ENCODE measurements at regions not wholly inside any gene's neighbourhood (a gene's known extent, or its start where the extent isn't known, plus 50 kb on each side); places are given as distances from the start of the nearest gene placed in this dataset.

DNA sequence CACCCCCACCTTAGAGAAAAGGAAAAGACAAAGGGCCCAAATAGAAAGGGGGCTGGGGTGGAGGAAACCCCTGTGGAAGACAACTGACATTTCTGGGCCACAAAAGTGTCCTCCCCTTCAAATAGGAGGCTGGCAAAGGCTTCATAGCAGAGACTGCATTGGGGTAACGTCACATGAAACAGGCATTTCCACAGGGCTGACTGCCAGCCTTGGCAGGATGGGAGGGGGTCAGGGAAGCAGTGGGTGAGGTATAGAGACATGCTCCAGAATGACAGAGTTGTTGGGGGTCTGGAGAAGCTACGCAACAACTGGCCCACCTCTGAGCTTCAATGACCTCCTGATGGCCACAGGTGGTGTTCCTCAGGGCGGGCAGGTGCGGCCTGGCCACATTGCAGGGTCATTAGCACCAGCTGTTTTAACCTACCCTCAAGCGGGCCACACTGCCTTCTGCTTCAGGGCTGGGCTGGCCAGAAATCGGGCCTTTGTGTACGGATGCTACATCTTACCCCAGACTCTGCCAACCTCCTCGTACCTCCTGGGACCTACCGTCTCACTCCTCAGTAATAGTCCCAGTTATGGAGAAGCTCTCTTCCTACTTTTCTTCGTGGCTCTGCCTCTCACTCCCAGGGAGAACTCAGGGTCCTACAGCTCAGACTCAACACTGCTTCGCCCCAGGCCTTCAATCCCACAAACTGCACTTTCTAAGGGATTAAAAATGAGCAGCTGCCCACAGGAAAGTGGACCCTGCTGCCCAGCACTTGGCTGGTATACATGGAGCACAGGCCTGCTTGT lies 160.0 kb upstream of the NCAM1 start:
- no peak for DNase-seq (ENCODE audit: low read depth)
- TF ChIP-seq, protein P1, sequence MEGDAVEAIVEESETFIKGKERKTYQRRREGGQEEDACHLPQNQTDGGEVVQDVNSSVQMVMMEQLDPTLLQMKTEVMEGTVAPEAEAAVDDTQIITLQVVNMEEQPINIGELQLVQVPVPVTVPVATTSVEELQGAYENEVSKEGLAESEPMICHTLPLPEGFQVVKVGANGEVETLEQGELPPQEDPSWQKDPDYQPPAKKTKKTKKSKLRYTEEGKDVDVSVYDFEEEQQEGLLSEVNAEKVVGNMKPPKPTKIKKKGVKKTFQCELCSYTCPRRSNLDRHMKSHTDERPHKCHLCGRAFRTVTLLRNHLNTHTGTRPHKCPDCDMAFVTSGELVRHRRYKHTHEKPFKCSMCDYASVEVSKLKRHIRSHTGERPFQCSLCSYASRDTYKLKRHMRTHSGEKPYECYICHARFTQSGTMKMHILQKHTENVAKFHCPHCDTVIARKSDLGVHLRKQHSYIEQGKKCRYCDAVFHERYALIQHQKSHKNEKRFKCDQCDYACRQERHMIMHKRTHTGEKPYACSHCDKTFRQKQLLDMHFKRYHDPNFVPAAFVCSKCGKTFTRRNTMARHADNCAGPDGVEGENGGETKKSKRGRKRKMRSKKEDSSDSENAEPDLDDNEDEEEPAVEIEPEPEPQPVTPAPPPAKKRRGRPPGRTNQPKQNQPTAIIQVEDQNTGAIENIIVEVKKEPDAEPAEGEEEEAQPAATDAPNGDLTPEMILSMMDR (conservative IDR thresholded peaks at IDR 0.05; ENCODE audit: control insufficient read depth, insufficient read depth, low read depth, low read length), result no peak

DNA sequence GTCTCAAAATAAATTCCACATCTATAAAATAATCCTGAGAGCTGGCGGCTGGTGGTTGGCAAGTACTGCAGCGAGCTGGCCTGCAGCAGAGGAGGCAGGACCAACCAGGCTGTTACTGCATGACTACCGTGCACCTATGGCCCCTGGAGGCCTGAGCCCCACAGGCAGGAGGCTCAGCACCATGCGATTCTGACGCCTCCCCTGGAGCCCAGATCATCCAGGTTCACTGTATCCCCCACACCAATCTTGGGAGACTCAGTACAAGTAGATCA lies 159.5 kb upstream of the NCAM1 start:
- no peak overlapping the region for H3K4me3 ChIP-seq (ENCODE audit: control insufficient read depth, low read depth, low read length)
- no peak for DNase-seq (ENCODE audit: low read depth)
- TF ChIP-seq, protein P1 (conservative IDR thresholded peaks at IDR 0.05; ENCODE audit: control insufficient read depth, insufficient read depth, low read depth, low read length), result no peak

More for the DNA sequence above, 160.0 kb upstream of the NCAM1 start:
- H3K4me3 ChIP-seq (ENCODE audit: control insufficient read depth, low read depth, low read length), result no peak overlapping the region

DNA sequence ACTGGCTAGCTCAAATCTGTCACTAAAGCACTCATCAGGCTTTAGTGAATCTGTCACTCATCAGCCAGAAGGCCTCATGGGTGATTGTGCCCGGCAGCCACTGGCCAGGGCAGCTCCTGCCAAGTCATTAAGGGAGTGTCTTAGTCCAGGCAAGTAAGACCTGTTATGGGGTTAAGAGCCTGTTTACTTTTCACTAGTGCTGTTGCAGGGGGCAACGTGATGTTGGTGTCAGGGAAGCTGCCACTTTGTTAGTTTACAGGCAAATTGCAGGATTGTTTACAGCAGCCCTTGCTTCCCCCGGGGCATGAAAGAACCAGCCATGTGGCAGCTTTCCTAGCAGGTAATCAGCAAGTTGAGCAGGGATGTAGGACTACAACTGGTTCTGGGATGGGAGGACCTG lies 155.6 kb upstream of the NCAM1 start:
- no peak for DNase-seq (ENCODE audit: low read depth)
- no peak overlapping the region for H3K4me3 ChIP-seq (ENCODE audit: control insufficient read depth, low read depth, low read length)
- TF ChIP-seq, protein P1 (conservative IDR thresholded peaks at IDR 0.05; ENCODE audit: control insufficient read depth, insufficient read depth, low read depth, low read length), result no peak

DNA sequence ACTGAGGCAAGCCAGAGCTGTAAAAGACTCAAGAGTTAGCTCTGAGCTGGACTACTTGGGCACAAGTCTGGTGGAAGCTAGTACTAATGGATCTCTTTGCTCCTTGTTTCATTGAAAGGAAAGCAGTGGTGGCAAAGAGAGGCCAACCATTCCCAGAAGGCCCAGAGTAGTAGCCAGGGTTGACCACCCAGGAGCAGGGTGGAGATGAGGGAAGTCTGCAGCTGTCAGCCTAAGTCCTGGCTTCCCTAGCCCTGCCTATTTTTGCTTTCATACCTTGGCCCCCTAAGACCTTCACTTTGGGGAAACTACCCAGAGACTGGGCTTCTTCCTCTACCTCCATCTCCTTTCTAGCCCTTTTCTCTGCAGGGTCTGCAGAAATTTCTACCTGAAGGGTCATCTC lies 155.0 kb upstream of the NCAM1 start:
- TF ChIP-seq, protein P1 (conservative IDR thresholded peaks at IDR 0.05; ENCODE audit: control insufficient read depth, insufficient read depth, low read depth, low read length), result no peak
- no peak overlapping the region for H3K4me3 ChIP-seq (ENCODE audit: control insufficient read depth, low read depth, low read length)
- DNase-seq (ENCODE audit: low read depth), result no peak

DNA sequence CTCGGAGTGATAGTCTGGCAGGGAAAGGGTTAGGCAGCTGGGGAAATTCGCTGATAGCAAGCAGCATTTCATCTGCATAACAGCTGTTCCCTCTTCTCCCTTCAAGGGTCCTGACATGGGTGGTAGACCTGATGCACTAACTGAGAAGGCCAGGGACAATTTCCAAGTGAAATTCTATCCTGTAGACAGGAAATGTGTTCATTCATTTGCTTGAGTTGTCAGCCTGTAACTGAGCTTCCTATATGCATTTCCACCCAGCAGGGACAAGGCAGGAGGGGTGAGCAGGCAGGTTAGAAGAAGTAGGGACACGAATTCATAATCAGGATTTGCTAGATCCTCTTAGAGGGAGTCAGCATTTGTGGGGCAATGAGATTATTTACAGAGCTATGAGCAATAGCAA lies 154.3 kb upstream of the NCAM1 start:
- H3K4me3 ChIP-seq (ENCODE audit: control insufficient read depth, low read depth, low read length), result no peak overlapping the region
- TF ChIP-seq, protein P1 (conservative IDR thresholded peaks at IDR 0.05; ENCODE audit: control insufficient read depth, insufficient read depth, low read depth, low read length), result no peak
- no peak for DNase-seq (ENCODE audit: low read depth)

DNA sequence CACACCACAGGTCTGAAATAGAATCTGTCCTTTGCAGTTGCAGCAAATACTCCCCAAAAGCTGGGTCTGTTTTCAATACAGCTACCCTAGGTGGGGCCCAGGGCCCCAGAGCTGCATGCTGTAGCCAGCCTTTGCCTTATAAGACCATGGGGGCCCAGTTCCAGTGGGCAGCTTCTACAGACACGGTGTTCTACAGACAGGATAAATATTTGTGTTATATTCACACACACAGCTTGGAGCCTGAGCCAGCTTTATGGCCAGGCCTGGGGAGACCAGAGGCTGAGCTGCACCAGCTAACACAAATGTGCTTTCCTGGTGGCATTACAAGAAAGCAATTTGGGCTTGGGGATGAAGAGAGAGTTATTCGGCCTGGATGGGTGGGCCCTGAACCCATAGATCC lies 151.8 kb upstream of the NCAM1 start:
- H3K4me3 ChIP-seq (ENCODE audit: control insufficient read depth, low read depth, low read length), result no peak overlapping the region
- TF ChIP-seq, protein P1 (conservative IDR thresholded peaks at IDR 0.05; ENCODE audit: control insufficient read depth, insufficient read depth, low read depth, low read length), result no peak
- DNase-seq (ENCODE audit: low read depth), result no peak

DNA sequence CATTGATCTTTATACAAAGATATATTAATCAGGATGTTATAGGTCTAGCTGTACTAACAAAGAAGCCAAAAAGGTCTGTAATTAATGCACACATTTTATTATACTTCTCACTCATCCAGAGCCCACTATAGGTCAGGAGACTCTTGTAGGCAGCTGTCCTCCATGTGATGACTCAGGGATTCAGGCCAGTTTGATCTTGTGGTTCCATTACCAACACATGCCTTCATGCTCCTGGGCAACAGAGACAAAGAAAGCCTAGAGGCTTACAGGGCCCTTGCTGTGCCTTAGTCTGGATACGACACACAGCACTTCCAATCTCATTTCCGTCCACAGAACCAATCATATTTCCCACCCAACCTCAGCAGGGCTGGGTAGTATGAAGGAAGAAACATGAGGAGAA lies 150.3 kb upstream of the NCAM1 start:
- no peak overlapping the region for H3K4me3 ChIP-seq (ENCODE audit: control insufficient read depth, low read depth, low read length)
- DNase-seq (ENCODE audit: low read depth), result no peak
- TF ChIP-seq, protein P1 (conservative IDR thresholded peaks at IDR 0.05; ENCODE audit: control insufficient read depth, insufficient read depth, low read depth, low read length), result no peak
